Parathyroid adenoma (tissue), 2 donors: ENCODE measurements at regions not wholly inside any gene's neighbourhood (a gene's known extent, or its start where the extent isn't known, plus 50 kb on each side); places are given as distances from the start of the nearest gene placed in this dataset.

Source experiments
- H2AFZ ChIP-seq: fragments of 300-600 bp; sonication (generic); one replicate; pipeline ENCODE4 v1.7.0; 2017; ENCODE audit warnings: antibody characterized with exemption, mild to moderate bottlenecking
- H3K27ac ChIP-seq: fragments of 300-600 bp; sonication (generic); one replicate; pipeline ENCODE4 v1.7.0; 2017
- H3K27me3 ChIP-seq: fragments of 300-600 bp; sonication (generic); one replicate; pipeline ENCODE4 v1.7.0; 2017; ENCODE audit warnings: low read length; ENCODE audit not compliant: control insufficient read depth, insufficient read depth
- H3K36me3 ChIP-seq: fragments of 300-600 bp; sonication (generic); one replicate; pipeline ENCODE4 v1.7.0; 2017; ENCODE audit warnings: low read length; ENCODE audit not compliant: control insufficient read depth, insufficient read depth
- H3K4me1 ChIP-seq: fragments of 300-600 bp; sonication (generic); one replicate; pipeline ENCODE4 v1.7.0; 2017; ENCODE audit warnings: control low read depth
- H3K4me2 ChIP-seq: fragments of 300-600 bp; sonication (generic); one replicate; pipeline ENCODE4 v1.7.0; 2017; ENCODE audit warnings: low read length
- H3K4me3 ChIP-seq: fragments of 300-600 bp; sonication (generic); one replicate; pipeline ENCODE4 v1.7.0; 2017; ENCODE audit warnings: low read depth, low read length
- H3K79me2 ChIP-seq: fragments of 300-600 bp; sonication (generic); one replicate; pipeline ENCODE4 v1.7.0; 2017; ENCODE audit warnings: control low read depth
- H3K9ac ChIP-seq: fragments of 300-600 bp; sonication (generic); one replicate; pipeline ENCODE4 v1.7.0; 2017; ENCODE audit warnings: mild to moderate bottlenecking
- H3K9me3 ChIP-seq: fragments of 300-600 bp; sonication (generic); one replicate; pipeline ENCODE4 v1.7.0; 2017; ENCODE audit warnings: low read length; ENCODE audit not compliant: control insufficient read depth
- TF ChIP-seq, protein P1 (sequence below): fragments of 300-600 bp; sonication (generic); IDR thresholded peaks from one replicate; pipeline ENCODE4 v1.7.0; 2017; ENCODE audit warnings: antibody characterized with exemption, mild to moderate bottlenecking
- donor health status: primary hyperparathyroidism.

DNA sequence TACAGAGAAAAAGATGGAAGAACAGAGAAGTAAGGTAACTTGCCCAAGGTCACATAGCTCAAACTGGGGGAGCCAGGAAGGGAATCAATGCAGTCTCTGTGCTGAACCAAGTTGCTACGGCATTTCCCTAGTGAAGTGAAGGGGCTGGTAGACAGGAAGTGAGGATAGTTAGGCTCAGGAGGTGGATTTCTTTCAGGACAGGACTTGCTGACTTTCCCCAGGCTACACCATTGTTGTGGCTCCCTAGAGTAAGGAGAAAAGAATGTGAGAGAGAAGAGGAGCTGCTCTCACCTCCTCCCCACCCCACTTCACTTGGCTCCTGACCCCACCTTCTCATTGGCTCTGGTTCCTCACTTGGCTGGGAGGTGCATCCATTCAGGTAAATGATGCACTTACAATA, 316.9 kb downstream of the INHBA start:
- Histone ChIP-seq H3K9me3 (no peaks in the 10 kb centered on the region), H3K4me2 (no peak overlapping the region), H3K27ac (no peak overlapping the region), H3K4me3 (no peak overlapping the region), H3K9ac (no peak overlapping the region), H3K4me1 (no peaks in the 10 kb centered on the region), H3K36me3 (no peaks in the 10 kb centered on the region), H2AFZ (no peak overlapping the region), H3K79me2 (no peaks in the 10 kb centered on the region), H3K27me3 (no peaks in the 10 kb centered on the region)
- TF ChIP-seq, protein P1, sequence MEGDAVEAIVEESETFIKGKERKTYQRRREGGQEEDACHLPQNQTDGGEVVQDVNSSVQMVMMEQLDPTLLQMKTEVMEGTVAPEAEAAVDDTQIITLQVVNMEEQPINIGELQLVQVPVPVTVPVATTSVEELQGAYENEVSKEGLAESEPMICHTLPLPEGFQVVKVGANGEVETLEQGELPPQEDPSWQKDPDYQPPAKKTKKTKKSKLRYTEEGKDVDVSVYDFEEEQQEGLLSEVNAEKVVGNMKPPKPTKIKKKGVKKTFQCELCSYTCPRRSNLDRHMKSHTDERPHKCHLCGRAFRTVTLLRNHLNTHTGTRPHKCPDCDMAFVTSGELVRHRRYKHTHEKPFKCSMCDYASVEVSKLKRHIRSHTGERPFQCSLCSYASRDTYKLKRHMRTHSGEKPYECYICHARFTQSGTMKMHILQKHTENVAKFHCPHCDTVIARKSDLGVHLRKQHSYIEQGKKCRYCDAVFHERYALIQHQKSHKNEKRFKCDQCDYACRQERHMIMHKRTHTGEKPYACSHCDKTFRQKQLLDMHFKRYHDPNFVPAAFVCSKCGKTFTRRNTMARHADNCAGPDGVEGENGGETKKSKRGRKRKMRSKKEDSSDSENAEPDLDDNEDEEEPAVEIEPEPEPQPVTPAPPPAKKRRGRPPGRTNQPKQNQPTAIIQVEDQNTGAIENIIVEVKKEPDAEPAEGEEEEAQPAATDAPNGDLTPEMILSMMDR = no peak

DNA sequence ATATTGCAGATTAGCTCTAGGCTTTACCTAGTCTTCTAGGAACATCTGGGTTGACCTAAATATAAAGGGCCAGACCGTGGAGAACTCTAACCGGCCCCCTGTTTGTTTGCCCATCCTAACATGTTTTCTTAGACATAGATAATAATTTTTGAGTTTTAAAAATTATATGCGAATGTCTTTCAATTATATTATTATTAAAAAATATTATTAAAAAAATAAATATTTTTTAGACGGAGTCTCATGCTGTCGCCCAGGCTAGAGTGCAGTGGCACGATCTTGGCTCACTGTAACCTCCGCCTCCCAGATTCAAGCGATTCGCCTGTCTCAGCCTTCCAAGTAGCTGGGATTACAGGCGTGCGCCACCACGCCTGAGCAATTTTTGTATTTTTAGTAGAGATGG, 318.5 kb downstream of the INHBA start:
- Histone ChIP-seq H3K4me2 (no peak overlapping the region), H3K79me2 (no peaks in the 10 kb centered on the region), H2AFZ (no peak overlapping the region), H3K27ac (no peak overlapping the region), H3K9me3 (no peaks in the 10 kb centered on the region), H3K27me3 (no peaks in the 10 kb centered on the region), H3K4me3 (no peak overlapping the region), H3K9ac (no peak overlapping the region), H3K36me3 (no peaks in the 10 kb centered on the region), H3K4me1 (no peaks in the 10 kb centered on the region)
- TF ChIP-seq, protein P1 = no peak

DNA sequence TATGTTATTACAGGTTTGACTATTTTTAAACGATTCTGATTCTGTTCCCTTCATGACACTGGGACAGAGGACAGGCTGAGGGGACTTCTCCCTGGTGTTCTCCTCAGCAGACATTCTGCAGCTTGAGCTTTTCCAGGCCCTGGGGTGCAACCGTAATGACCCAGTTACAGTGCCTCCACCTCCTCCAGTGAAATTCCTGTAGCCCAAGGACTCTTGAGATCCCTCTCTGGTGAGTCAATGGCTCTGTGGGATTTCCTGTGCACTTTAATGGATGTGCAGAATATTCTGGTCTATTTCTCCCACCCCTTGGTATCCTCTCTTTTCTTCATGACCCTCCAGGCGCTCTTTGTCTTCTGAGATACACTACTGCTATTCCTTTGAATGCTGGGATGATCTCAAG, 319.3 kb downstream of the INHBA start:
- H3K79me2 ChIP-seq = no peaks in the 10 kb centered on the region
- no peaks in the 10 kb centered on the region for H3K27me3 ChIP-seq
- no peaks in the 10 kb centered on the region for H3K4me1 ChIP-seq
- H3K27ac ChIP-seq = no peak overlapping the region
- no peak overlapping the region for H3K4me3 ChIP-seq
- TF ChIP-seq, protein P1 = no peak
- no peak overlapping the region for H2AFZ ChIP-seq
- H3K9ac ChIP-seq = no peak overlapping the region
- H3K36me3 ChIP-seq = no peaks in the 10 kb centered on the region
- H3K4me2 ChIP-seq = no peak overlapping the region
- no peaks in the 10 kb centered on the region for H3K9me3 ChIP-seq

DNA sequence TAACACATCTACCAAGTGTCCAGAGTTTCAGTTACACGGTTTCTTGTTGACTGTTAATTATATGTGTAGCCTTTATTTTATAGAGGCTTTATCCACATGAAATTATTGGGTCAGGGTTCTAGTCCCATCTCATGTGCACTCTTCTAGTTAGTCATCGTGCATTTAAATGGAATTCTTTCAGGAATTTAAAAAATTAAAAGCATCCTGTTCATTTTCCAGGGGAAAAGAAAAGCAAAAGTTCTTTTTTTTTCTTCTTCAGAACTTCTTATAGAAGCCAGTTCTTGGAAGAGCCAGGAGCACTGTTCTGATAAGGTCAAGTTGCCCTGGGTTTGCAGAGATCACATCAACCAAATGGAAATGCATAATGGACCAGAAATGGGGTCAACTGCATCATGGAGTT, 324.7 kb downstream of the INHBA start:
- TF ChIP-seq, protein P1 = no peak
- no peak overlapping the region for H3K4me3 ChIP-seq
- H3K9me3 ChIP-seq = no peaks in the 10 kb centered on the region
- H3K9ac ChIP-seq = no peak overlapping the region
- no peaks in the 10 kb centered on the region for H3K36me3 ChIP-seq
- H3K79me2 ChIP-seq = no peaks in the 10 kb centered on the region
- no peaks in the 10 kb centered on the region for H3K4me1 ChIP-seq
- H3K4me2 ChIP-seq = no peak overlapping the region
- H2AFZ ChIP-seq = no peak overlapping the region
- H3K27me3 ChIP-seq = no peaks in the 10 kb centered on the region
- H3K27ac ChIP-seq = no peak overlapping the region

DNA sequence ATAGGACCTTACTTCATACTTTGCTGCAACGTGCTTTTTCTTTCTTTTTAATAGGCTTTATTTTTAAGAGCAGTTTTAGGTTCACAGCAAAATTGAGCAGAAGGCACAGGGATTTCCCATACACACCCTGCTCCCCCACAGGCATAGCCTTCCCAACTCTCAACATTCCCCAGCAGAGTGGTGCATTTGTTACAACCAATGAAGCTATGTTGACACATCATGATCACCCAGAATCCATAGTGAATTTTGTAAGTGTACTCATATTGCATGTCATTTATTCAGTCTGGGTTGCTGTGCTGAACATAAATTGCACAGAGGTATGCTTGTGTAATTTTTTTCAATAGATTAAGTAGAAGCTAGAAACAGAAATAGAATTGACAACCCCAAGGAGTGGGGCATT, 327.3 kb downstream of the INHBA start:
- H3K9ac ChIP-seq = no peak overlapping the region
- H3K27me3 ChIP-seq = no peaks in the 10 kb centered on the region
- H3K4me1 ChIP-seq = no peaks in the 10 kb centered on the region
- no peaks in the 10 kb centered on the region for H3K79me2 ChIP-seq
- H3K36me3 ChIP-seq = no peaks in the 10 kb centered on the region
- no peaks in the 10 kb centered on the region for H3K9me3 ChIP-seq
- H3K27ac ChIP-seq = no peak overlapping the region
- H3K4me3 ChIP-seq = no peak overlapping the region
- TF ChIP-seq, protein P1 = no peak
- no peak overlapping the region for H3K4me2 ChIP-seq
- no peak overlapping the region for H2AFZ ChIP-seq
